Vagina (tissue), 2 donors: ENCODE measurements at regions not wholly inside any gene's neighbourhood (a gene's known extent, or its start where the extent isn't known, plus 50 kb on each side); places are given as distances from the start of the nearest gene placed in this dataset.
"Not testable (repeated sequence)": the region's sequence is repeated elsewhere in the genome, so short reads cannot be mapped to it uniquely, and the experiment has no call there.

Experiments used
- CTCF ChIP-seq, 3 experiments: fragments of 450-650 bp in 2 of 3; fragments of 200-600 bp in 1 of 3; sonication (generic) in 1 of 3; IDR thresholded peaks; one replicate each; pipeline ENCODE4 v1.5.1; 2017 to 2019; ENCODE audit warnings: antibody characterized with exemption in 3 of 3, mild to moderate bottlenecking in 2 of 3, moderate library complexity in 2 of 3
- POLR2AphosphoS5 ChIP-seq, 2 donors: sonication (generic); formaldehyde crosslinking; IDR thresholded peaks; one replicate each; pipeline ENCODE4 v1.9.0; 2017; ENCODE audit warnings: antibody characterized with exemption in 2 of 2, mild to moderate bottlenecking in 2 of 2, low read depth in 1 of 2; ENCODE audit not compliant: insufficient read depth in 1 of 2

GRCh38 chr22:11065210-11065609, 4462.8 kb upstream of the OR11H1 start:
- TF ChIP-seq CTCF (IDR thresholded peaks at IDR 0.05); POLR2AphosphoS5 (IDR thresholded peaks at IDR 0.05; ENCODE audit: insufficient read depth in 1 of 2, low read depth in 1 of 2): not testable (repeated sequence)
